ENCODE measurements at regions not wholly inside any gene's neighbourhood (a gene's known extent, or its start where the extent isn't known, plus 50 kb on each side); places are given as distances from the start of the nearest gene placed in this dataset.

- no peak for TF ChIP-seq CTCF (conservative IDR thresholded peaks at IDR 0.05; ENCODE audit: low read depth in 2 of 2)
- no peak for TF ChIP-seq POLR2AphosphoS5 (IDR thresholded peaks at IDR 0.05; ENCODE audit: low read depth)
- no peak for TF ChIP-seq EZH2phosphoT487 (IDR thresholded peaks at IDR 0.05; ENCODE audit: unreplicated experiment)
- TF ChIP-seq STAT1 (IDR thresholded peaks at IDR 0.05; ENCODE audit: unreplicated experiment): no peak
- no peak for TF ChIP-seq JUNB (IDR thresholded peaks at IDR 0.05; ENCODE audit: unreplicated experiment)
- no peak for TF ChIP-seq ZNF331 (CRISPR knock-in tag; IDR thresholded peaks at IDR 0.05; ENCODE audit: low read depth)
- no peak for TF ChIP-seq ZNF462 (CRISPR knock-in tag; IDR thresholded peaks at IDR 0.05)
- TF ChIP-seq ETS1 (IDR thresholded peaks at IDR 0.05): no peak
- TF ChIP-seq CREB1 (CRISPR knock-in tag; IDR thresholded peaks at IDR 0.05; ENCODE audit: low read depth): no peak
- TF ChIP-seq EZH2 (IDR thresholded peaks at IDR 0.05; ENCODE audit: low read depth, unreplicated experiment): no peak
- TF ChIP-seq REST (IDR thresholded peaks at IDR 0.05; ENCODE audit: unreplicated experiment): no peak
- no peak for TF ChIP-seq ZNF114 (CRISPR knock-in tag; IDR thresholded peaks at IDR 0.05)
- no peak for TF ChIP-seq NANOG (IDR thresholded peaks at IDR 0.05; ENCODE audit: borderline replicate concordance)
Observed at GRCh38 chr2:239559417-239560261, 158.8 kb upstream of the HDAC4 start.
